Smooth muscle cell (in vitro differentiated cells): ENCODE measurements at regions not wholly inside any gene's neighbourhood (a gene's known extent, or its start where the extent isn't known, plus 50 kb on each side); places are given as distances from the start of the nearest gene placed in this dataset.

ENCODE experiments used
- DNase-seq: peaks from one replicate; lab custom pipeline; 2025; ENCODE audit not compliant: unreplicated experiment; lab: John Stamatoyannopoulos, UW
- H2AFZ ChIP-seq: fragments of 200-600 bp; sonication (generic); 2 replicates; pipeline ENCODE4 v1.6.0; 2016; ENCODE audit warnings: antibody characterized with exemption, low read depth, mild to moderate bottlenecking
- H3F3A ChIP-seq: fragments of 200-600 bp; sonication (generic); 2 replicates; pipeline ENCODE4 v1.6.0; 2017; ENCODE audit warnings: antibody characterized with exemption, low read depth
- H3K27ac ChIP-seq: fragments of 200-600 bp; sonication (generic); 2 replicates; pipeline ENCODE4 v1.5.1; 2016; ENCODE audit warnings: low read depth, mild to moderate bottlenecking
- H3K27me3 ChIP-seq: fragments of 200-600 bp; sonication (generic); 2 replicates; pipeline ENCODE4 v1.6.1; 2016; ENCODE audit warnings: low read depth, mild to moderate bottlenecking
- H3K36me3 ChIP-seq: fragments of 200-600 bp; sonication (generic); 2 replicates; pipeline ENCODE4 v1.5.1; 2016; ENCODE audit warnings: low read depth
- H3K4me1 ChIP-seq: fragments of 200-600 bp; sonication (generic); 2 replicates; pipeline ENCODE4 v1.5.1; 2016; ENCODE audit warnings: low read depth
- H3K4me2 ChIP-seq: fragments of 200-600 bp; sonication (generic); 2 replicates; pipeline ENCODE4 v1.6.0; 2016; ENCODE audit warnings: mild to moderate bottlenecking
- H3K4me3 ChIP-seq: fragments of 200-600 bp; sonication (generic); 2 replicates; pipeline ENCODE4 v1.5.1; 2016; ENCODE audit warnings: mild to moderate bottlenecking
- H3K79me2 ChIP-seq: fragments of 200-600 bp; sonication (generic); 2 replicates; pipeline ENCODE4 v1.6.0; 2016; ENCODE audit warnings: low read depth, mild to moderate bottlenecking
- H3K9ac ChIP-seq: fragments of 200-600 bp; sonication (generic); 2 replicates; pipeline ENCODE4 v1.6.0; 2016; ENCODE audit warnings: low read depth
- H3K9me3 ChIP-seq: fragments of 200-600 bp; sonication (generic); replicated peaks from 2 replicates; pipeline ENCODE4 v1.5.1; 2016; ENCODE audit warnings: low read depth
- H4K20me1 ChIP-seq: fragments of 200-600 bp; sonication (generic); 2 replicates; pipeline ENCODE4 v1.6.0; 2016; ENCODE audit warnings: low read depth
- CTCF ChIP-seq: fragments of 200-600 bp; sonication (generic); IDR thresholded peaks from 2 replicates; pipeline ENCODE4 v1.5.1; 2017; ENCODE audit warnings: borderline replicate concordance, mild to moderate bottlenecking, antibody characterized with exemption; ENCODE audit not compliant: insufficient read depth, poor library complexity, severe bottlenecking
- WGBS: methylation state at CpG from one replicate; pipeline ENCODE4 v1.1.7; 2016; ENCODE audit warnings: low lambda C conversion rate; 5-methylcytosine and 5-hydroxymethylcytosine counted together

- 87% methylated on average over 4 of the region's 4 CpGs for WGBS
- no peak for TF ChIP-seq CTCF
- Histone ChIP-seq H3K27me3 (no peaks in the 10 kb centered on the region), H4K20me1 (no peaks in the 10 kb centered on the region), H3K27ac (no peak overlapping the region), H3K36me3 (no peaks in the 10 kb centered on the region), H2AFZ (no peak overlapping the region), H3F3A (no peaks in the 10 kb centered on the region), H3K9ac (no peak overlapping the region), H3K4me1 (no peaks in the 10 kb centered on the region), H3K4me3 (no peak overlapping the region), H3K79me2 (no peaks in the 10 kb centered on the region), H3K4me2 (no peak overlapping the region), H3K9me3 (no peaks in the 10 kb centered on the region)
- no peak for DNase-seq
Observed at GRCh38 chr3:43169987-43170386, 64.1 kb upstream of the POMGNT2 start.

GRCh38 chr3:43166406-43166805 lies 60.5 kb upstream of the POMGNT2 start:
- no peak for DNase-seq
- no peak overlapping the region for H3K9ac ChIP-seq
- no peaks in the 10 kb centered on the region for H3K4me1 ChIP-seq
- H3F3A ChIP-seq: no peaks in the 10 kb centered on the region
- no peaks in the 10 kb centered on the region for H3K79me2 ChIP-seq
- H4K20me1 ChIP-seq: no peaks in the 10 kb centered on the region
- H3K4me3 ChIP-seq: no peak overlapping the region
- no peaks in the 10 kb centered on the region for H3K36me3 ChIP-seq
- 70% methylated on average over 1 of the region's 1 CpG for WGBS
- H3K27me3 ChIP-seq: no peaks in the 10 kb centered on the region
- no peak for TF ChIP-seq CTCF
- no peak overlapping the region for H3K27ac ChIP-seq
- no peaks in the 10 kb centered on the region for H3K9me3 ChIP-seq
- H2AFZ ChIP-seq: no peak overlapping the region
- H3K4me2 ChIP-seq: no peak overlapping the region

DNA sequence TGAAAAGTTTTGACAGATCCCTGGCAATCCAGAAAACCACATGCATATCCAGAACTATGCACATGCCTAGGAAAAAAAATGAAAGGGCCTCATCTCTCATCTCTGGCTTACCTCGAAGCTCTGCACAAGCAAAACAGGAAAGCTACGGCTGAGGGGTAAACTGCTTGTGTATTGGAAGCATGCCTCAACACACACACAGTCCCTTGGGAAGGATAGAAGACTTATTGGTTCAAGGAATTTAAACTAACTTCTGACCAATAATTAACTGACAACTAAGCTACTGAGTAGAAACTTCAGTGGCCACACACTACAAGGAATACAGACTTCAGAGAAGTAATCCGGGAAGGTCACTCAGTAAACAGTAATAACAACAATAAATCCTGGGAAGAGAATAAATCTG lies 59.9 kb upstream of the POMGNT2 start:
- no peaks in the 10 kb centered on the region for H3K79me2 ChIP-seq
- H3K36me3 ChIP-seq: no peaks in the 10 kb centered on the region
- TF ChIP-seq CTCF: no peak
- no peaks in the 10 kb centered on the region for H3K27me3 ChIP-seq
- H3K9ac ChIP-seq: no peak overlapping the region
- H2AFZ ChIP-seq: no peak overlapping the region
- H3K4me1 ChIP-seq: no peaks in the 10 kb centered on the region
- H3F3A ChIP-seq: no peaks in the 10 kb centered on the region
- WGBS: 91% methylated on average over 3 of the region's 3 CpGs
- no peaks in the 10 kb centered on the region for H4K20me1 ChIP-seq
- no peak overlapping the region for H3K4me3 ChIP-seq
- no peak for DNase-seq
- H3K27ac ChIP-seq: no peak overlapping the region
- H3K4me2 ChIP-seq: no peak overlapping the region
- H3K9me3 ChIP-seq: no peaks in the 10 kb centered on the region

GRCh38 chr3:43163895-43164493 lies 58.1 kb upstream of the POMGNT2 start:
- H3K27ac ChIP-seq: no peak overlapping the region
- H2AFZ ChIP-seq: no peak overlapping the region
- H4K20me1 ChIP-seq: no peaks in the 10 kb centered on the region
- no peak overlapping the region for H3K4me3 ChIP-seq
- 68% methylated on average over 9 of the region's 9 CpGs for WGBS
- no peak overlapping the region for H3K9ac ChIP-seq
- H3K36me3 ChIP-seq: no peaks in the 10 kb centered on the region
- no peak overlapping the region for H3K4me2 ChIP-seq
- no peak for DNase-seq
- no peaks in the 10 kb centered on the region for H3K9me3 ChIP-seq
- H3K79me2 ChIP-seq: no peaks in the 10 kb centered on the region
- no peaks in the 10 kb centered on the region for H3K4me1 ChIP-seq
- no peaks in the 10 kb centered on the region for H3K27me3 ChIP-seq
- TF ChIP-seq CTCF: no peak
- H3F3A ChIP-seq: no peaks in the 10 kb centered on the region
